Mammary epithelial cell (primary cell): ENCODE measurements at regions not wholly inside any gene's neighbourhood (a gene's known extent, or its start where the extent isn't known, plus 50 kb on each side); places are given as distances from the start of the nearest gene placed in this dataset.

Experiments used
- CTCF ChIP-seq, 2 donors: IDR thresholded peaks in 1 of 2; conservative IDR thresholded peaks in 1 of 2; 2 replicates each; pipeline ENCODE4 v1.5.1; 2011 to 2012; ENCODE audit warnings: inconsistent platforms in 2 of 2, low read length in 2 of 2, mild to moderate bottlenecking in 2 of 2, control low read depth in 1 of 2, low read depth in 1 of 2; ENCODE audit not compliant: insufficient read depth in 1 of 2; ENCODE audit errors: extremely low read depth in 1 of 2
- EZH2 ChIP-seq: IDR thresholded peaks from 2 replicates; pipeline ENCODE4 v1.6.1; 2012; ENCODE audit warnings: low read length, inconsistent platforms, borderline replicate concordance

- TF ChIP-seq CTCF (conservative IDR thresholded peaks at IDR 0.05 in 1 of 2, IDR thresholded peaks at IDR 0.05 in 1 of 2; ENCODE audit: extremely low read depth in 1 of 2, insufficient read depth in 1 of 2, low read depth in 1 of 2, low read length in 2 of 2): no peak
- TF ChIP-seq EZH2: no peak
These were observed 182.7 kb upstream of the ARG1 start for GRCh38 chr6:131390322-131390721.
